Fibroblast of villous mesenchyme (primary cell): ENCODE measurements at regions not wholly inside any gene's neighbourhood (a gene's known extent, or its start where the extent isn't known, plus 50 kb on each side); places are given as distances from the start of the nearest gene placed in this dataset.

Experiments
- DNase-seq: peaks from one replicate; pipeline ENCODE4 v3.0.0-alpha.2; 2010; ENCODE audit warnings: low read depth
- H3K4me3 ChIP-seq: 2 replicates; pipeline ENCODE4 v1.5.1; 2011; ENCODE audit warnings: low read depth, mild to moderate bottlenecking, low read length
- CTCF ChIP-seq: IDR thresholded peaks from 2 replicates; pipeline ENCODE4 v1.5.1; 2012; ENCODE audit warnings: low read depth, mild to moderate bottlenecking, low read length; ENCODE audit not compliant: insufficient read depth

- H3K4me3 ChIP-seq: no peak overlapping the region
- no peak for TF ChIP-seq CTCF
- no peak for DNase-seq
Measured at GRCh38 chr4:56286763-56287162, 100.5 kb downstream of the AASDH start.

DNA sequence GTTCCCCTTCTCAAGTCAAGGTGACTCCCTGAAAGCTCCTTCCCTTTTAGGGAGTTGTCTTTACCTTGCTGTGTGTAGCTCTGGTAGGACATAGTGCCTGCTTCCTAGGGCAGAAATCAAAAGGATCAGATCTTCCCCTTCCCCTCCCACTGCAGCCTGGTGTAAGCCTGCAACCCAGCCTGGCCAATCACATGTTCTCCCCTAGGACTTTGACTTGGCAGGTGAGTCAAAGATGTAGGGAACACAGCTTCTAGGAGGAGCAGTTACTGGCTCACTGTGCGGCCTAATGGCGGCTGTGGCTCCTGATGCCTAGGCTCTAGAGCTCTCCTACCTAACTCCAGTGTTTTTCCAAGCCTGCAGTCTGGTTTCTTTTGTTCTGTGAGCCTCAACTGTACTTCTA lies 103.9 kb downstream of the AASDH start:
- H3K4me3 ChIP-seq: no peak overlapping the region
- DNase-seq: no peak
- TF ChIP-seq CTCF: no peak

- TF ChIP-seq CTCF: no peak
- no peak for DNase-seq
- H3K4me3 ChIP-seq: no peak overlapping the region
Measured at GRCh38 chr4:56282004-56282403, 105.3 kb downstream of the AASDH start.

DNA sequence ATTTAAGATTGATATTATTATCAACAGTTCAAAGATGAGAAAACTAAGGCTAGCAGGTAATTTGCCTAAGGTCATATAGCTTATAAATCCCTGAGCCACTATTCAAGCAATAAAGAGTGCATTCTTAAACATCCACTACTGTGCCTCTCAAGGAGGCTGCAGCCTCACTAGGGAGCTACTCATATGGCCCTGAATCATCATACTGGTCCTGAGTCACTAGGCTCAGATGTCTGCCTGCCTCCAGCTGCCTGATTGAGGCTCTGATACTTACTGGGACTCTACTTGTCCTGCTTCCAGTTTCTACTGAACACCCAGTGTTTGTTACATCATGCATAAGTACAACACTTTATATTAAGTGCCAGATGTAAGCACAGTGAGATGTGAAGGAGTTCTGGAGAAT lies 110.7 kb downstream of the AASDH start:
- no peak for TF ChIP-seq CTCF
- DNase-seq: no peak
- no peak overlapping the region for H3K4me3 ChIP-seq

GRCh38 chr4:56273391-56273790 lies 113.9 kb downstream of the AASDH start:
- no peak for TF ChIP-seq CTCF
- H3K4me3 ChIP-seq: no peak overlapping the region
- DNase-seq: no peak

- no peak for DNase-seq
- no peak for TF ChIP-seq CTCF
- H3K4me3 ChIP-seq: no peak overlapping the region
Measured at GRCh38 chr4:56272927-56273326, 114.4 kb downstream of the AASDH start.

GRCh38 chr4:56272003-56272402 lies 115.3 kb downstream of the AASDH start:
- DNase-seq: no peak
- no peak for TF ChIP-seq CTCF
- no peak overlapping the region for H3K4me3 ChIP-seq
